ENCODE measurements at regions not wholly inside any gene's neighbourhood (a gene's known extent, or its start where the extent isn't known, plus 50 kb on each side); places are given as distances from the start of the nearest gene placed in this dataset.
"Not testable (repeated sequence)": the region's sequence is repeated elsewhere in the genome, so short reads cannot be mapped to it uniquely, and the experiment has no call there.

DNA sequence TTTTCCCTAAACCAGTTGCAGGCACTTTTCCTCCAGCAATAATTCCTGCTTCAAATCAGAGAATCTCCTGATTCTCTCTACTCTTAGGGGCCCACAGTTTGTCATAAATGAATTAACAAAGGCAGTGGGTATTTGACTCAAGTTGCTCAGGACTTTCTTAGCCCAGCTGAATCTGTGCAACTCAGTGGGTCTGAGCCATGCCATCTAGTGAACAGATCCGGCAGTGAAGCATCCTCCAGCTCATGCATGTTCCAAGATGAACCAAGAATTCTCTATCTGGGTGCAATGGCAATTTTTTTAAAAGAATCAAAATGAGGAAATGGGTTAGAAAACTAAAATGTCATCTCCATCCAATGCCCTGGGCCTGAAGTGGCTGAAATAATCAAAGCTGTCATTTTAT is 575.2 kb upstream of the CDH11 start:
- DNase-seq = no peak
- no peak for TF ChIP-seq POLR2A (IDR thresholded peaks at IDR 0.05)
- TF ChIP-seq, protein P1, sequence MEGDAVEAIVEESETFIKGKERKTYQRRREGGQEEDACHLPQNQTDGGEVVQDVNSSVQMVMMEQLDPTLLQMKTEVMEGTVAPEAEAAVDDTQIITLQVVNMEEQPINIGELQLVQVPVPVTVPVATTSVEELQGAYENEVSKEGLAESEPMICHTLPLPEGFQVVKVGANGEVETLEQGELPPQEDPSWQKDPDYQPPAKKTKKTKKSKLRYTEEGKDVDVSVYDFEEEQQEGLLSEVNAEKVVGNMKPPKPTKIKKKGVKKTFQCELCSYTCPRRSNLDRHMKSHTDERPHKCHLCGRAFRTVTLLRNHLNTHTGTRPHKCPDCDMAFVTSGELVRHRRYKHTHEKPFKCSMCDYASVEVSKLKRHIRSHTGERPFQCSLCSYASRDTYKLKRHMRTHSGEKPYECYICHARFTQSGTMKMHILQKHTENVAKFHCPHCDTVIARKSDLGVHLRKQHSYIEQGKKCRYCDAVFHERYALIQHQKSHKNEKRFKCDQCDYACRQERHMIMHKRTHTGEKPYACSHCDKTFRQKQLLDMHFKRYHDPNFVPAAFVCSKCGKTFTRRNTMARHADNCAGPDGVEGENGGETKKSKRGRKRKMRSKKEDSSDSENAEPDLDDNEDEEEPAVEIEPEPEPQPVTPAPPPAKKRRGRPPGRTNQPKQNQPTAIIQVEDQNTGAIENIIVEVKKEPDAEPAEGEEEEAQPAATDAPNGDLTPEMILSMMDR (IDR thresholded peaks at IDR 0.05) = no peak
- H3K9me3 ChIP-seq = no peaks in the 10 kb centered on the region
- H3K36me3 ChIP-seq = no peaks in the 10 kb centered on the region
- H3K4me3 ChIP-seq = no peak overlapping the region
- no peaks in the 10 kb centered on the region for H3K4me1 ChIP-seq
- no peaks in the 10 kb centered on the region for H3K27me3 ChIP-seq
- H3K27ac ChIP-seq = no peak overlapping the region

GRCh38 chr16:65691846-65692245 is 570.0 kb upstream of the CDH11 start:
- not testable (repeated sequence) for H3K27ac ChIP-seq, H3K4me3 ChIP-seq

DNA sequence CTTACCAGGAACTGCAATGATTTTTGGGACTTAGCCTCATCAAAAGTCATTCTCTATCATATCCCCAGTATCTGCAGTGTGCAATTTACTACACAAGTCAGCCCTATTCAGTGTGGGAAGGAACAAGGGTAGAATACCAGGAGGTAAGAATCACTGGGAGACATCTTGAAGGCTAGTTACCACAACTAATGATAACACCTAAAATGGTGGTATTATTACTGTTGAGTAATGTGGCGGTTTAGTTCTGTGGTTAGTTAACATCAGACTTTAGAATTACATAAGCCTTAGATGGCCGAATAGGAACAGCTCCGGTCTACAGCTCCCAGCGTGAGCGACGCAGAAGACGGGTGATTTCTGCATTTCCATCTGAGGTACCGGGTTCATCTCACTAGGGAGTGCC is 567.9 kb upstream of the CDH11 start:
- no peaks in the 10 kb centered on the region for H3K36me3 ChIP-seq
- no peaks in the 10 kb centered on the region for H3K4me1 ChIP-seq
- no peak for TF ChIP-seq POLR2A (IDR thresholded peaks at IDR 0.05)
- TF ChIP-seq, protein P1 (IDR thresholded peaks at IDR 0.05) = no peak
- no peak for DNase-seq
- no peak overlapping the region for H3K27ac ChIP-seq
- no peaks in the 10 kb centered on the region for H3K9me3 ChIP-seq
- no peak overlapping the region for H3K4me3 ChIP-seq
- H3K27me3 ChIP-seq = no peaks in the 10 kb centered on the region

More at GRCh38 chr16:65691846-65692245, 570.0 kb upstream of the CDH11 start:
- H3K36me3 ChIP-seq, DNase-seq, H3K9me3 ChIP-seq, H3K4me1 ChIP-seq, H3K27me3 ChIP-seq: not testable (repeated sequence)

DNA sequence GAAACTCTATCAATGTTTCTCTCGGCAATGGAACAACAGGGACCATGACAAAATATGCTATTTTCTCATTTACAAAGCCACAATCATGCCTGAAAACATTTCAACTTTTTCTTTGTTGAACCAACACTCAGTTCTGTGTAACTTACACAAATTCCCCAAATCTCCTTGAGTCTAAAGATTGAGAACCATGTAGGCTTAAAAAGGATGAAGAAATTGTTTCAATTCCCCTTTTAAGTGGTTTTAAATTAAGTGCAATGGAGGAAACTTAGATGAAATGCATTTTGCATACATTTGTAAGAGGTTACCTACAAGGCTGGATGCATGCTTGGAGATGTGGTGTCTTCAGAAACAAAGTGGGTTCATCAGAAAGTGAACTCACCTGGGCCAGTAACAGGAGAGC is 566.4 kb upstream of the CDH11 start:
- TF ChIP-seq POLR2A (IDR thresholded peaks at IDR 0.05) = no peak
- TF ChIP-seq, protein P1 (IDR thresholded peaks at IDR 0.05) = no peak
- DNase-seq = no peak
- H3K9me3 ChIP-seq = no peaks in the 10 kb centered on the region

DNA sequence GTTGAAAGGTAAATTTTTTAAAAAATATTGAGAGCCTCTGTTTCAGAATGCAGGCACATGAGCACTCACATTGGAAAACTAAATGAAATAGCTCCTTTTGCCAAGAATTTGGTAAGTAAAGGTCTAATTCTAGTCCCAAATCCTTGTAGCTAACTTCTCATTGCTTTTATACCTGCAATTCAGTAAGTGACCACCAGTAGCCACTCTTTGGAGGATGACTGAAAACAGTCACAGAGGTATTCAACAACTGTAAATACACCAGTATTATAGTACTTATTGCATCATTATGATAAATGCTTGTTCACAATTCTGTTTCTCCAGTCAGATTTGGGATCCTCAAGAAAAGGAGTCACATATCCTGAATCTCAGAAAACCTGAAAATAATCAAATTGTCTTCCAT is 562.4 kb upstream of the CDH11 start:
- Histone ChIP-seq H3K9me3 (no peaks in the 10 kb centered on the region), H3K4me1 (no peaks in the 10 kb centered on the region), H3K27ac (no peak overlapping the region), H3K36me3 (no peaks in the 10 kb centered on the region), H3K4me3 (no peak overlapping the region), H3K27me3 (no peaks in the 10 kb centered on the region)
- TF ChIP-seq, protein P1 (IDR thresholded peaks at IDR 0.05) = no peak
- no peak for TF ChIP-seq POLR2A (IDR thresholded peaks at IDR 0.05)
- no peak for DNase-seq

More for the DNA sequence above, 566.4 kb upstream of the CDH11 start:
- no peak overlapping the region for H3K4me3 ChIP-seq
- no peaks in the 10 kb centered on the region for H3K36me3 ChIP-seq
- H3K4me1 ChIP-seq = no peaks in the 10 kb centered on the region
- H3K27me3 ChIP-seq = no peaks in the 10 kb centered on the region
- H3K27ac ChIP-seq = no peak overlapping the region

DNA sequence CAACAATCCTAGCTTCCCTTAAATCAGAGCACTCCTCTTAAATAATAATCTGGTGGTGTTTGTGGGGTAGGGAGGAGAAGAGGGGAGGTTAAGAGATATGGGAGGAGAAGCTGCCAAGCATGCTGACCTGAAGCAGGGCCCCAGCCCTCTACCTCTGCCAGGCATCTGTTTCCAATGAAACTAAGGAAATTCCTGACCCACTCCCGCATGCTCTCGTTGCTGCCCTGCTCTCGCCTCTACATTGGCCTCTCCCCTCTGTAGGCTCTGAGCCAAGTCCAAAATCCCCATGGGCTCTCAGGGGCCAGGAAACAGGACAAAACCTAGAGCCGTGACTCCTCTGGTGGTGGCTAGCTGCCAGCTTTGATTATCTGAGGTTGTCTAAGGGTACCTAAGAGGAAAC is 559.5 kb upstream of the CDH11 start:
- Histone ChIP-seq H3K27ac (no peak overlapping the region), H3K36me3 (no peaks in the 10 kb centered on the region), H3K27me3 (no peaks in the 10 kb centered on the region), H3K4me3 (no peak overlapping the region), H3K4me1 (no peaks in the 10 kb centered on the region), H3K9me3 (no peaks in the 10 kb centered on the region)
- TF ChIP-seq, protein P1 (IDR thresholded peaks at IDR 0.05) = no peak
- TF ChIP-seq POLR2A (IDR thresholded peaks at IDR 0.05) = no peak
- no peak for DNase-seq

Data from Peyer's patch (tissue), 4 donors.